BE2C (cell line): ENCODE measurements at regions not wholly inside any gene's neighbourhood (a gene's known extent, or its start where the extent isn't known, plus 50 kb on each side); places are given as distances from the start of the nearest gene placed in this dataset.

ENCODE experiments used
- DNase-seq: peaks from one replicate; pipeline ENCODE4 v3.0.0-alpha.2; 2020
- H3K27me3 ChIP-seq: fragments of 250-450 bp; sonication (Bioruptor Pico); 2 replicates; pipeline ENCODE4 v1.5.1; 2020; ENCODE audit warnings: mild to moderate bottlenecking
- H3K36me3 ChIP-seq: fragments of 250-450 bp; sonication (Bioruptor Pico); 2 replicates; pipeline ENCODE4 v1.5.1; 2020; ENCODE audit warnings: mild to moderate bottlenecking
- H3K4me1 ChIP-seq: fragments of 250-450 bp; sonication (Bioruptor Pico); 2 replicates; pipeline ENCODE4 v1.5.1; 2020
- H3K4me3 ChIP-seq: 2 replicates; pipeline ENCODE4 v1.5.1; 2011; ENCODE audit warnings: low read depth, low read length
- H3K9me3 ChIP-seq: fragments of 250-450 bp; sonication (Bioruptor Pico); 2 replicates; pipeline ENCODE4 v1.5.1; 2020
- CTCF ChIP-seq: IDR thresholded peaks from 2 replicates; pipeline ENCODE4 v1.5.1; 2012; ENCODE audit warnings: mild to moderate bottlenecking, low read depth, low read length

DNA sequence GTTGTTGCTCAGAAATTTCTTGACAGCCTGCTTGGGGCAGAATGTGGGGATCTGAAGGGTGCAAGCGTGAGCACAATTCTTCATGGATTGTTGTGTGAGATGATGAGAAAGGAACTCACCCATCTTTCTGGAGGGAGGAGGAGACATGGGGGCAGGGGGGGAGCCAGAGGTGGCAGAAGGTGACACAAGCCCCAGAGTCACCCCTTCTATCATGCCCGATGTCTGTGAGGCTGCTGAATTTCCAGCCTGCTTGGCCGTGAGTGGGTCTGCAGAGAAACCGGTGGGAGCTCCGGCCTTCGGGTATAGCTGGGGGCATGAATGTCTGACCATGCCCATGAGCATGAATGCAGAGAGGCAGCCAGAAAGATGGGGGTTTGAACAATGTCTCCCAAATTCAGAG lies 870.7 kb downstream of the TBC1D22A start:
- no peaks in the 10 kb centered on the region for H3K36me3 ChIP-seq
- no peaks in the 10 kb centered on the region for H3K27me3 ChIP-seq
- DNase-seq, result no peak
- H3K9me3 ChIP-seq, result no peaks in the 10 kb centered on the region; the same call in 1 of the 2 replicates
- no peak overlapping the region for H3K4me3 ChIP-seq
- H3K4me1 ChIP-seq, result no peaks in the 10 kb centered on the region
- TF ChIP-seq CTCF, result no peak

GRCh38 chr22:47632701-47633100 lies 870.3 kb downstream of the TBC1D22A start:
- no peaks in the 10 kb centered on the region for H3K4me1 ChIP-seq
- H3K9me3 ChIP-seq, result no peaks in the 10 kb centered on the region; the same call in 1 of the 2 replicates
- no peak for TF ChIP-seq CTCF
- DNase-seq, result no peak
- no peaks in the 10 kb centered on the region for H3K27me3 ChIP-seq
- no peaks in the 10 kb centered on the region for H3K36me3 ChIP-seq
- no peak overlapping the region for H3K4me3 ChIP-seq

- no peak overlapping the region for H3K4me3 ChIP-seq
- H3K36me3 ChIP-seq, result no peaks in the 10 kb centered on the region
- no peaks in the 10 kb centered on the region for H3K4me1 ChIP-seq
- no peak for DNase-seq
- H3K27me3 ChIP-seq, result no peaks in the 10 kb centered on the region
- no peaks in the 10 kb centered on the region; the same call in 1 of the 2 replicates for H3K9me3 ChIP-seq
- TF ChIP-seq CTCF, result no peak
These were observed 869.2 kb downstream of the TBC1D22A start for GRCh38 chr22:47631571-47632102.

- TF ChIP-seq CTCF, result no peak
- DNase-seq, result no peak
- Histone ChIP-seq H3K9me3 (no peaks in the 10 kb centered on the region; the same call in 1 of the 2 replicates), H3K4me3 (no peak overlapping the region), H3K27me3 (no peaks in the 10 kb centered on the region), H3K4me1 (no peaks in the 10 kb centered on the region), H3K36me3 (no peaks in the 10 kb centered on the region)
These were observed 868.5 kb downstream of the TBC1D22A start for GRCh38 chr22:47630741-47631534.

- Histone ChIP-seq H3K27me3 (no peaks in the 10 kb centered on the region), H3K4me3 (no peak overlapping the region), H3K9me3 (no peaks in the 10 kb centered on the region; the same call in 1 of the 2 replicates), H3K36me3 (no peaks in the 10 kb centered on the region), H3K4me1 (no peaks in the 10 kb centered on the region)
- TF ChIP-seq CTCF, result no peak
- DNase-seq, result no peak
These were observed 867.6 kb downstream of the TBC1D22A start for GRCh38 chr22:47629791-47630655.
